Cardiac muscle cell (in vitro differentiated cells and primary cell): ENCODE measurements at regions not wholly inside any gene's neighbourhood (a gene's known extent, or its start where the extent isn't known, plus 50 kb on each side); places are given as distances from the start of the nearest gene placed in this dataset.
"Not testable (repeated sequence)": the region's sequence is repeated elsewhere in the genome, so short reads cannot be mapped to it uniquely, and the experiment has no call there.

Experiments used
- DNase-seq, 2 donors: peaks; one replicate each; pipeline versions ENCODE4 v3.0.0 to v3.0.0-alpha.2; 2010 to 2017; ENCODE audit warnings: low read depth in 1 of 2, low spot score in 1 of 2
- H3K27ac ChIP-seq: fragments of 200-600 bp; sonication (generic); 2 replicates; pipeline ENCODE4 v1.5.1; 2016
- H3K27me3 ChIP-seq: fragments of 200-600 bp; sonication (generic); 2 replicates; pipeline ENCODE4 v1.6.0; 2016; ENCODE audit warnings: control low read depth
- H3K36me3 ChIP-seq: fragments of 200-600 bp; sonication (generic); 2 replicates; pipeline ENCODE4 v1.5.1; 2016; ENCODE audit warnings: control low read depth
- H3K4me1 ChIP-seq: fragments of 200-600 bp; sonication (generic); 2 replicates; pipeline ENCODE4 v1.8.1; 2017; ENCODE audit warnings: low read depth, mild to moderate bottlenecking, mixed run types
- H3K4me3 ChIP-seq: fragments of 200-600 bp; sonication (generic); 2 replicates; pipeline ENCODE4 v1.5.1; 2016; ENCODE audit warnings: mild to moderate bottlenecking
- H3K9me3 ChIP-seq: fragments of 200-600 bp; sonication (generic); 2 replicates; pipeline ENCODE4 v1.5.1; 2017; ENCODE audit warnings: low read depth, mild to moderate bottlenecking, control low read depth
- TF ChIP-seq, protein P1 (sequence below): IDR thresholded peaks from 2 replicates; pipeline ENCODE4 v1.5.1; 2012; ENCODE audit warnings: low read depth, mild to moderate bottlenecking, low read length

DNA sequence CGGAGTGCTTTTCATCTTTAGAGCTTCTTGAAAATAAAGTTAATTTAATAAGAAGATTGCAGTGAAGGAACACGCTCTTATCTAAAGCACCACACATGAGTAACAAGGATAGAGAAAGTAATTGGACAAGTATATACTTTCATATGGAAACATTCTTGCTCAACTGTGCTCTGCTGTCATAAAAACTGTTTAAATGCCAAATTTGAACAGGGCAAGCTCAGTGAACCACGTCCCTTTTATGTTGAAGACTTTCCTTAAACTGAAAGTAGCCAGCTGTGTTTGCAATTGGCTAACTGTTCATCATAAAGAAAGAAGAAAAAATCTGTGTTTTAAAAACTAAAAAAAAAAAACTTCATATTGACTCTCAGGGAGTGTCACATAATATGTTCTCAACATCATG is 1610.7 kb upstream of the C9orf72 start:
- no peak overlapping the region for H3K27ac ChIP-seq
- no peaks in the 10 kb centered on the region for H3K36me3 ChIP-seq
- H3K27me3 ChIP-seq = no peaks in the 10 kb centered on the region
- TF ChIP-seq, protein P1, sequence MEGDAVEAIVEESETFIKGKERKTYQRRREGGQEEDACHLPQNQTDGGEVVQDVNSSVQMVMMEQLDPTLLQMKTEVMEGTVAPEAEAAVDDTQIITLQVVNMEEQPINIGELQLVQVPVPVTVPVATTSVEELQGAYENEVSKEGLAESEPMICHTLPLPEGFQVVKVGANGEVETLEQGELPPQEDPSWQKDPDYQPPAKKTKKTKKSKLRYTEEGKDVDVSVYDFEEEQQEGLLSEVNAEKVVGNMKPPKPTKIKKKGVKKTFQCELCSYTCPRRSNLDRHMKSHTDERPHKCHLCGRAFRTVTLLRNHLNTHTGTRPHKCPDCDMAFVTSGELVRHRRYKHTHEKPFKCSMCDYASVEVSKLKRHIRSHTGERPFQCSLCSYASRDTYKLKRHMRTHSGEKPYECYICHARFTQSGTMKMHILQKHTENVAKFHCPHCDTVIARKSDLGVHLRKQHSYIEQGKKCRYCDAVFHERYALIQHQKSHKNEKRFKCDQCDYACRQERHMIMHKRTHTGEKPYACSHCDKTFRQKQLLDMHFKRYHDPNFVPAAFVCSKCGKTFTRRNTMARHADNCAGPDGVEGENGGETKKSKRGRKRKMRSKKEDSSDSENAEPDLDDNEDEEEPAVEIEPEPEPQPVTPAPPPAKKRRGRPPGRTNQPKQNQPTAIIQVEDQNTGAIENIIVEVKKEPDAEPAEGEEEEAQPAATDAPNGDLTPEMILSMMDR = no peak
- DNase-seq = peak in 1 of 2 donors; percentile 0
- H3K4me3 ChIP-seq = no peak overlapping the region
- H3K9me3 ChIP-seq = no peaks in the 10 kb centered on the region
- no peaks in the 10 kb centered on the region for H3K4me1 ChIP-seq

- H3K27me3 ChIP-seq, H3K36me3 ChIP-seq, H3K4me3 ChIP-seq, DNase-seq, H3K27ac ChIP-seq, H3K4me1 ChIP-seq, H3K9me3 ChIP-seq: not testable (repeated sequence)
These were observed 1615.5 kb upstream of the C9orf72 start for GRCh38 chr9:29188771-29189170.

DNA sequence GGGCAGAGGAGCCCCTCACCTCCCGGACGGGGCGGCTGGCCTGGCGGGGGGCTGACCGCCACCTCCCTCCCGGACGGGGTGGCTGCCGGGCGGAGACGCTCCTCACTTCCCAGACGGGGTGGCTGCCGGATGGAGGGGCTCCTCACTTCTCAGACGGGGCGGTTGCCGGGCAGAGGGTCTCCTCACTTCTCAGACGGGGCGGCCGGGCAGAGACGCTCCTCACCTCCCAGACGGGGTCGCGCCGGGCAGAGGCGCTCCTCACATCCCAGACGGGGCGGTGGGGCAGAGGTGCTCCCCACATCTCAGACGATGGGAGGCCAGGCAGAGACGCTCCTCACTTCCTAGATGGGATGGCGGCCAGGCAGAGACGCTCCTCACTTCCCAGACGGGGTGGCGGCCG is 1615.9 kb upstream of the C9orf72 start:
- H3K36me3 ChIP-seq, H3K9me3 ChIP-seq, H3K27ac ChIP-seq, H3K27me3 ChIP-seq, DNase-seq, H3K4me3 ChIP-seq, H3K4me1 ChIP-seq: not testable (repeated sequence)

- Histone ChIP-seq H3K27ac (no peak overlapping the region), H3K9me3 (no peaks in the 10 kb centered on the region), H3K4me3 (no peak overlapping the region), H3K36me3 (no peaks in the 10 kb centered on the region), H3K27me3 (no peaks in the 10 kb centered on the region), H3K4me1 (peaks cover 3% of the 10 kb centered on the region)
- DNase-seq = no peak
- TF ChIP-seq, protein P1 = no peak
These were observed 1625.6 kb upstream of the C9orf72 start for GRCh38 chr9:29198861-29199260.

GRCh38 chr9:29199975-29200374 is 1626.7 kb upstream of the C9orf72 start:
- Histone ChIP-seq H3K4me1 (peaks cover 2% of the 10 kb centered on the region), H3K27ac (no peak overlapping the region), H3K27me3 (no peaks in the 10 kb centered on the region), H3K36me3 (no peaks in the 10 kb centered on the region), H3K9me3 (no peaks in the 10 kb centered on the region), H3K4me3 (no peak overlapping the region)
- DNase-seq = no peak
- TF ChIP-seq, protein P1 = no peak

- DNase-seq = no peak
- TF ChIP-seq, protein P1 = no peak
- Histone ChIP-seq H3K4me1 (no peaks in the 10 kb centered on the region), H3K36me3 (no peaks in the 10 kb centered on the region), H3K27ac (no peak overlapping the region), H3K4me3 (no peak overlapping the region), H3K9me3 (no peaks in the 10 kb centered on the region), H3K27me3 (no peaks in the 10 kb centered on the region)
These were observed 1627.4 kb upstream of the C9orf72 start for GRCh38 chr9:29200650-29201049.

GRCh38 chr9:29203244-29203930 is 1630.1 kb upstream of the C9orf72 start:
- Histone ChIP-seq H3K4me3 (no peak overlapping the region), H3K27me3 (peaks cover 10% of the 10 kb centered on the region), H3K36me3 (no peaks in the 10 kb centered on the region), H3K9me3 (no peaks in the 10 kb centered on the region), H3K27ac (no peak overlapping the region), H3K4me1 (no peaks in the 10 kb centered on the region)
- TF ChIP-seq, protein P1 = no peak
- no peak for DNase-seq
